Fibroblast of lung (primary cell): ENCODE measurements at regions not wholly inside any gene's neighbourhood (a gene's known extent, or its start where the extent isn't known, plus 50 kb on each side); places are given as distances from the start of the nearest gene placed in this dataset.

ENCODE experiments used
- CTCF ChIP-seq, 2 donors: IDR thresholded peaks in 1 of 2; conservative IDR thresholded peaks in 1 of 2; 1 replicate in 1 of 2; 2 replicates in 1 of 2; pipeline ENCODE4 v1.5.1; 2011 to 2012; ENCODE audit warnings: low read length in 2 of 2, control low read depth in 1 of 2, inconsistent platforms in 1 of 2, low read depth in 1 of 2, mild to moderate bottlenecking in 1 of 2
- EZH2 ChIP-seq: IDR thresholded peaks from 2 replicates; pipeline ENCODE4 v1.5.1; 2012; ENCODE audit warnings: low read length, control low read depth, mild to moderate bottlenecking; ENCODE audit errors: missing control alignments

- no peak for TF ChIP-seq CTCF (conservative IDR thresholded peaks at IDR 0.05 in 1 of 2, IDR thresholded peaks at IDR 0.05 in 1 of 2; ENCODE audit: low read depth in 1 of 2, low read length in 2 of 2)
- TF ChIP-seq EZH2: no peak
Observed at GRCh38 chr10:128414568-128414967, 288.3 kb upstream of the MKI67 start.
